Choroid plexus epithelial cell (primary cell): ENCODE measurements at regions not wholly inside any gene's neighbourhood (a gene's known extent, or its start where the extent isn't known, plus 50 kb on each side); places are given as distances from the start of the nearest gene placed in this dataset.
A peak's percentile ranks its signal among the peaks of the same experiment; 100 is the strongest.

Experiments used
- DNase-seq: peaks from one replicate; pipeline ENCODE4 v3.0.0-alpha.2; 2010; ENCODE audit warnings: low read depth
- H3K4me3 ChIP-seq: 2 replicates; pipeline ENCODE4 v1.5.1; 2011; ENCODE audit warnings: low read depth, mild to moderate bottlenecking, control low read depth, low read length, moderate library complexity
- CTCF ChIP-seq: conservative IDR thresholded peaks from 2 replicates; pipeline ENCODE4 v1.5.1; 2011; ENCODE audit warnings: low read depth, mild to moderate bottlenecking, control low read depth, inconsistent platforms, low read length, moderate library complexity

- no peak for TF ChIP-seq CTCF
- H3K4me3 ChIP-seq, result no peak overlapping the region
- no peak for DNase-seq
These were observed 899.1 kb downstream of the TMEM182 start for GRCh38 chr2:103660947-103661346.

- no peak overlapping the region for H3K4me3 ChIP-seq
- TF ChIP-seq CTCF, result no peak
- no peak for DNase-seq
These were observed 902.9 kb downstream of the TMEM182 start for GRCh38 chr2:103664690-103665089.

GRCh38 chr2:103667335-103667884, 905.6 kb downstream of the TMEM182 start:
- DNase-seq, result peak; percentile 4
- no peak for TF ChIP-seq CTCF
- H3K4me3 ChIP-seq, result no peak overlapping the region

- H3K4me3 ChIP-seq, result no peak overlapping the region
- no peak for TF ChIP-seq CTCF
- DNase-seq, result no peak
These were observed 907.7 kb downstream of the TMEM182 start for GRCh38 chr2:103669531-103669930.
